Inferior parietal cortex (tissue), 1 donor: ENCODE measurements at regions not wholly inside any gene's neighbourhood (a gene's known extent, or its start where the extent isn't known, plus 50 kb on each side); places are given as distances from the start of the nearest gene placed in this dataset.
"Not testable (repeated sequence)": the region's sequence is repeated elsewhere in the genome, so short reads cannot be mapped to it uniquely, and the experiment has no call there.

ENCODE experiments used
- DNase-seq: peaks from one replicate; pipeline ENCODE4 v3.0.0-alpha.2; 2016; ENCODE audit errors: extremely low spot score

- no peak for DNase-seq
Measured at GRCh38 chr3:153440311-153440710, 278.3 kb downstream of the RAP2B start.

GRCh38 chr3:153442386-153442785 is 280.4 kb downstream of the RAP2B start:
- DNase-seq = no peak

- DNase-seq = no peak
Measured at GRCh38 chr3:153442799-153443487, 280.9 kb downstream of the RAP2B start.

GRCh38 chr3:153443961-153444360 is 281.9 kb downstream of the RAP2B start:
- no peak for DNase-seq

GRCh38 chr3:153445817-153446216 is 283.8 kb downstream of the RAP2B start:
- no peak for DNase-seq

- DNase-seq = no peak
Measured at GRCh38 chr3:153448151-153448829, 286.3 kb downstream of the RAP2B start.

- no peak for DNase-seq
Measured at GRCh38 chr3:153456833-153457545, 295.0 kb downstream of the RAP2B start.

- no peak for DNase-seq
Measured at GRCh38 chr3:153458881-153459280, 296.9 kb downstream of the RAP2B start.

GRCh38 chr3:153462545-153462944 is 300.5 kb downstream of the RAP2B start:
- no peak for DNase-seq

- no peak for DNase-seq
Measured at GRCh38 chr3:153463895-153464294, 301.9 kb downstream of the RAP2B start.

GRCh38 chr3:153469162-153469561 is 307.1 kb downstream of the RAP2B start:
- no peak for DNase-seq

- DNase-seq = no peak
Measured at GRCh38 chr3:153484842-153485241, 322.8 kb downstream of the RAP2B start.

- no peak for DNase-seq
Measured at GRCh38 chr3:153495422-153495821, 333.4 kb downstream of the RAP2B start.

- no peak for DNase-seq
Measured at GRCh38 chr3:153502682-153503081, 340.7 kb downstream of the RAP2B start.

- no peak for DNase-seq
Measured at GRCh38 chr3:153503873-153504272, 341.8 kb downstream of the RAP2B start.

GRCh38 chr3:153506205-153506604 is 344.2 kb downstream of the RAP2B start:
- not testable (repeated sequence) for DNase-seq

GRCh38 chr3:153506686-153507085 is 344.7 kb downstream of the RAP2B start:
- not testable (repeated sequence) for DNase-seq

- DNase-seq = no peak
Measured at GRCh38 chr3:153513236-153513635, 351.2 kb downstream of the RAP2B start.

GRCh38 chr3:153528473-153528872 is 366.4 kb downstream of the RAP2B start:
- DNase-seq = no peak

GRCh38 chr3:153539263-153539662 is 377.2 kb downstream of the RAP2B start:
- no peak for DNase-seq

- DNase-seq = no peak
Measured at GRCh38 chr3:153545471-153545870, 383.4 kb downstream of the RAP2B start.

GRCh38 chr3:153547970-153548369 is 385.9 kb downstream of the RAP2B start:
- no peak for DNase-seq

- DNase-seq = not testable (repeated sequence)
Measured at GRCh38 chr3:153549686-153550085, 387.7 kb downstream of the RAP2B start.
